Activated effector memory CD4-positive, alpha-beta T cell treated with anti-CD3 and anti-CD28 coated beads, Interleukin-2, amount 50 U/mL, for 16 hours (primary cell): ENCODE measurements at regions not wholly inside any gene's neighbourhood (a gene's known extent, or its start where the extent isn't known, plus 50 kb on each side); places are given as distances from the start of the nearest gene placed in this dataset.

Experiments used
- DNase-seq: peaks from one replicate; pipeline ENCODE4 v3.0.0-alpha.2; 2020

- peak; percentile 83 for DNase-seq
Measured at GRCh38 chr7:22559829-22560489, 60.0 kb upstream of the STEAP1B start.

- DNase-seq: no peak
Measured at GRCh38 chr7:22557167-22557566, 57.2 kb upstream of the STEAP1B start.

- no peak for DNase-seq
Measured at GRCh38 chr7:22555476-22555875, 55.5 kb upstream of the STEAP1B start.

GRCh38 chr7:22554184-22554583, 54.2 kb upstream of the STEAP1B start:
- DNase-seq: no peak

- no peak for DNase-seq
Measured at GRCh38 chr7:22551768-22552513, 52.0 kb upstream of the STEAP1B start.

GRCh38 chr7:22550514-22551030, 50.6 kb upstream of the STEAP1B start:
- no peak for DNase-seq

- DNase-seq: no peak
Measured at GRCh38 chr7:22549667-22550513, 49.9 kb upstream of the STEAP1B start.
